Activated effector memory CD4-positive, alpha-beta T cell treated with anti-CD3 and anti-CD28 coated beads, Interleukin-2, amount 50 U/mL, for 16 hours (primary cell): ENCODE measurements at regions not wholly inside any gene's neighbourhood (a gene's known extent, or its start where the extent isn't known, plus 50 kb on each side); places are given as distances from the start of the nearest gene placed in this dataset.

ENCODE experiments used
- DNase-seq: peaks from one replicate; pipeline ENCODE4 v3.0.0-alpha.2; 2020

DNA sequence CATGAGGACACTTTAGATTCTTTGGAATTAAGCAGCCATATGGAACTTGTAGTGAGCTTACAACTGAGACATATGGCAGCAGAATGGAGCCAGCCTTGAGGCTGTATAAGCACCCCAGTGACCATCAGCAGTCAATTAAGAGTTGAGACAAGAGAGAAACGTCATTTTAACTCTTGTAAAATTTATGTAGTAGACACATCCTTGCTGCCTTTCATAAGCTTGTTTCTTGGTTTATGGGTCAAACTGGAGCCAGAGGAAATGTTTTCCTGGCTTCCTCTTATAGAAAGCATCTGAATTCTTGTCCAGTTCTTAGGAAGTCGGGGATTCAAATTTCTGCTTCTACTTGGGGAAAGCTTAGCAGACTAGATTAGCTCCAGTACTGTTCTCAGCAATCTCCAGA is 745.1 kb upstream of the MARCKS start:
- no peak for DNase-seq

DNA sequence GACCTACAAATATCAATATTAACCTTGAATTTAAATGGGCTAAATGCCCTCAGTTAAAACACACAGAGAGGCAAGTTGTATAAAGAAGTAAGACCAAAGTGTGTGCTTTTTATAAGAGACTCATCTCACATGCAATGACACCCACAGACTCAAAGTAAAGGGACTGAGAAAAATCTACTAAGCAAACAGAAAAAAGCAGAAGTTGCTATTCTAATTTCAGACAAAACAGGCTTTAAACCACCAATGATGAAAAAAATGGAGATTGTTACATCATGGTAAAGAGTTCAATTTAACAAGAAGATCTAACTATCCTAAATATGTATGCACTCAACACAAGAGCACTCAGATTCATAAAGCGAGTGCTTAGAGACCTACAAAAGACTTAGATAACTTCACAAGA is 741.9 kb upstream of the MARCKS start:
- DNase-seq: no peak

DNA sequence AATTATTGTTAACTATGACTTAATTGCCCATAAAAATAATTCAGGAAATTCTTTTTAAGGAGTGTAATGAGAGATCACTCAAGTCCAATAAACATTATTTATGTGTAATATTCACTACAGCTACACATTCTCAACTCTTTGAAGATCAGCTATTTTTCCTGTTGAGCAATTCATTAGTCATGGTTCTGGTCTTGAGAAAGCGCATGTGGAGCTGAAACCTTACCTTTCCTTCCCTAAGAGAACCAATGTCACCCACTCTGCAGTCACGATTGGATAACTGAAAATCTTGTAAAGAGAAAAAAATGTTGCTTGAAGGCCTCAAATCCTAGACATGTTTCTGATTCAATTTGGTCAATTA is 736.9 kb upstream of the MARCKS start:
- DNase-seq: no peak

DNA sequence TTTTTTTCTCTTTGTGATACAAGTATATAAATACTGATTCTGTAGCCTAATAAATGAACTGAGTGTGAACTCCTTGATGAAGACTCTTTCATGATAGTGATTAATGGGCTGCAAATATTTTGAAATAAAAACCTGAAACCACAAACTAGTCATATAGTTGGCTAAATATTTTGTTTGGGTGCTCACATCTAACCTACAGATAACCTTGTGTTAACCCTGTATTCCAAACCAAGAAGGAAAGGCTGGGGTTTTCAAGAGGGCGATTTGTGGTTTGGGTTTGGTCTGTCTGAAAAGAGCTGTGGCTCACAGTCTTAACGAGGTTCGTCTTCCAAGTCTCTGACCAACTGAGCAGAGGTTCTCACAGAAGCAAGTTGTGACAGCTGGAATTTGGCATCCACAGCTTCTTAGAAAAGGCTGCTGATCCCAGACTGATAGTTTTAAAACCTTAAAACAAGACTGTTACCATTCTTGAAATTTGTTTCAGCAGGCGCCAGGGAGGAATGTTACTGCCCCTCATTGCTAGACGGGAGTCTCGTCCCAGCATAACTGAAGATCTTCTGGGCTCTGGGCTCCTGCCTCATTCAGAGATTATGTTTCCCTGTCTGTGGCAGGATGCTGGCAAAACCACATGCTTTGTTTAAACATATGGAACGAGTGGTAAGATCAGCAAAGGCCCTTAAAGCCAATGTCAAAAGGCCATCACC is 736.4 kb upstream of the MARCKS start:
- DNase-seq: no peak

DNA sequence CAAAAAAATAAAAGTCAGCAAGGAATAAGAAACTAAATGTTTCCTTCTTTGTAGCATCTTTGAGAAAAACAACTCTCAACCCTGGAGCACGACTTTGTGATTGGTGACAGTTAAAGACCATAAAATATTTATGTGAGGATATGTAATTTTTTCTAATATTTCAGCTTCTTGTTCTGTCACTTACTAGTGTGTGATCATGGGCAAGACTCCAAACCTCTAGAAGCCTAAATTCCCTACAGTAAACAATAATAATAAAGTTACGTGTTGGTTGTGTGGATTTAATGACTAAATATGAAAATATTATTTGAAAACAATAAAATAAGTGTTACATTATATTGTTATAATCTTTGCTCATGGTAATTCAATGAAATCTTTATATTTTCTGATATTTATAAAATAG is 735.6 kb upstream of the MARCKS start:
- no peak for DNase-seq

DNA sequence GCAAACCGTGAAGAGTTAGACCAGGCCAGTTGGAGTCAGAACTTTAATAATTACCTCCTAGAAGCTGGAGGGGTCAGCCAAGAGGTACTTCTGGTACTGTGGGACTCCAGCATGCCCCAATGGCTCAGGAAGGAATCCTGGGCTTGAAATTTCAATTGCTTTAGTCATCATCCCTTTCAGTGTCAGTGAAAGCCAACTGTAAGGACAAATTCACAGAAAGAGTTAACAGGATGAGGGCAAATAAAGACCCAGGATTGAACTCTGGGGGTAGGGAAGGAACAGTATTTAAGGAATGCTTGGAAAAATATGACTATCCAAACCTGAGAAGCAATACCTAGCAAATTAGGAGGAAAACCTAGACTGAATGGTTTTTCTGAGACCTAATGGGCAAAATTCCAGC is 735.1 kb upstream of the MARCKS start:
- DNase-seq: no peak

DNA sequence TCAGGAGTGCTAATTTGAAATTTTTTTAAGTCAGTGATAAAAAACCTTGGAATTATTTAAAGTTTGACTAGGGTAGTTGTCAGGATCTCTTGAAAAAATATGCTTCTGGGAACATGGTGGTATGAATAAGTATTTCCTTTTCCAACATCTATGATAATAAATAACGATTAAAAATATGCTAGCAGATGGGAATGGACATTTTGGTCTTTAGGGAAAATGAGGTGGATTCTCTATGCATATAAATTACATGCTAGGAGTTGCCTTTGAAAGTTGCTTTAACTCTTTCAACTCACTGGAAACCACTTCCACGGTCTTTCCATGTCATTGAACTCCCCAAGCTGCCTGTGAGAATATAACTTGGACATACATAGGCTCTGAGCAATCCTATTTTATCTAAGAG is 731.5 kb upstream of the MARCKS start:
- no peak for DNase-seq

DNA sequence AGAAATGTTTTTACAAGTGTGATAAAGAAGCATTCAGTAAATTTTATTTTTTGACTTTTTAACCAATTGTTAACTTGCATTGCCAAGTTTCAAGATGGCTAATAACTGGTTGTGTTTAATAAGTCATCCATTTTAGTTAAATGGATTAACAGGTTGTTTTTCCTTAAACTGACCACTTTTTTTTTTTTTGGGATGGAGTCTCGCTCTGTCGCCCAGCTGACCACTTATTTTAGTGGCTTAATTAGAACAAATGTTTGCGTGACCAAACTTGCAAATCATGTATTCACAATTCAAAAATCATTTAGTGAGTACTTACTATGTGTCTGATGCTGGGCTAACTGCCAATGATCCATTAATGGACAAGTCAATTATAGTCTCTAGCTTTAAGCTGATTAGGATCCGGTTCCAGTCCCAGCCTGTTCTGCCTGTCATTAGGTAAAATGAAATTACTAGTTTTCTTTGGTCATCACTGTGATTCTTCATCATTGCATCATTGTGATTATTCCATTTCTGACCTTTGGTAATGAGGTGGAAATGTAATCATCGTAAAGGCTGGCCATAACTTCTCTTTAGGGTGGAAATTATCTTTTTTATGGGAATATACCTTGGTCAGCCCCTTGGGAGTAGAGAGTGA is 729.2 kb upstream of the MARCKS start:
- no peak for DNase-seq

DNA sequence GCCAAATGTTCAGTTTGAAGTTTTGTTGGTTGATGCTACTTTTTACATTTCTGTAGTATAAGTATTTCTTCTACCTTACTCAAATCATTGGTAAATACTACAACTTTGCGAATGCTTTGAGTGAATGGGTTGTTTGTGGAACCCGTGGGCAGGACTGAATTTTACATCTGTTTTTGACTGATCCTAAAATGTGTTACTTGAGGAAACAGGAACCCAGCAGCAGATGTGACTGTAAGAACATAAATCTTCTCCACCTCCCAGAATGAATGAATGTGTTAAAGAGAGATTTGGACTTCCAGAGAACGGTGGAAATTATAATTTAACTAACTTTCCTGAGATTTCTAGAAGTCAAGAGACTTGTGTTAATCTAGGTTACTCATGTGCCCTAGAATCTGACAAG is 728.5 kb upstream of the MARCKS start:
- DNase-seq: no peak

DNA sequence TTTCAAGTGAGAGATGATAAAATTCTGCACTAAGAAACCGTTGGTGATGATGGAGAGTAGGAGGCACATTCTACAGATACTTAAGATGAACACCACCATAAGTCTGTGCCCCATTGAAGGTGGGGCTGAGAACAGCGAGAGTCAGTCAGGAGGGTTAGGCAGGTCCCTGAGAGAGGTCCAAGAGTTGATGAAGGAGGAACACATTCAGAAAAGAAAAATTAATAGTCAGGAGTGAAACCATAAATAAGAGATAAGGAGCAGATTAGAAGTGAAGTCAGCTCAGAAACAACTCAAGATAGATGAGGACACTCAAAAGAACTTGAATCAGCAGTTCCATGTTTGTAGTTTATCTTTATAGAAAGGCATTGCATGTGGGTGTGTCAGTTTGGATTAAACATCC is 727.2 kb upstream of the MARCKS start:
- DNase-seq: no peak

DNA sequence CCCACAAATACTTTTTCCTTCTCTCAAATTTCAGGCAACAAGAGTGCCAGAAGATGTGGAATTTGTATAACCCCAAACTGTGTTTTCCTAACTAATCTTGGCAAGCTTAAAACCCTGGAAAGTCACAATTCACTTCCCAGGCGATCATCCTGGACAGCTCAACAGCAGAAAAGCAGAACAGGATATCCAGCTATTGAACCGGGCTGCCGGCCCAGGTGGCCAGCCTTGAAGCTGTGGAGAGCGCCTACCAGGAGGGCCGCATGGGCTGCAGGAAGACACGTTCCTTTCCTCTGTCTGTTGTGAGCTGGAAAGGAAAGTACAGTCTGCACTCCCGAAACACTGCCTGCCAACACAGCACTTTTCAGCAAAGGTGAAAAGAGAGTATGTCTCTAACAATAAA is 719.7 kb upstream of the MARCKS start:
- DNase-seq: no peak

DNA sequence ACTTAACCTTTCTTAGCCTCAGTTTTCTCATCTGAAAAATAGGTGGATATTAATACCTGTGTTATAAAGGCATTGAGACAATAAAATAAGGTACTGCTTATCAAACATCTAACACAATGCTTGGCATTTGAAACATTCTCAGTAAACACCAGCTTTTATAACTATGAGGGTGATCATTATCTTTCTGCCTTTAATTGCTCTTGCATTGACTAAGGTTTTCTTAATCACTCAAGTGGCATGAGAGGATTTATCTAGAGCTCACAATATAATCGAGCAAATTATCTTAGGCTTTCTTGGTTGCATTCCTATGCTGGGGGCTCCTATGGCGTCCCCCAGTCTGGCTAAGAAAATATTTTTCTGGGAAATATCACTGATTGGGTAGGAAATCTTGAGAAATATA is 716.4 kb upstream of the MARCKS start:
- no peak for DNase-seq

DNA sequence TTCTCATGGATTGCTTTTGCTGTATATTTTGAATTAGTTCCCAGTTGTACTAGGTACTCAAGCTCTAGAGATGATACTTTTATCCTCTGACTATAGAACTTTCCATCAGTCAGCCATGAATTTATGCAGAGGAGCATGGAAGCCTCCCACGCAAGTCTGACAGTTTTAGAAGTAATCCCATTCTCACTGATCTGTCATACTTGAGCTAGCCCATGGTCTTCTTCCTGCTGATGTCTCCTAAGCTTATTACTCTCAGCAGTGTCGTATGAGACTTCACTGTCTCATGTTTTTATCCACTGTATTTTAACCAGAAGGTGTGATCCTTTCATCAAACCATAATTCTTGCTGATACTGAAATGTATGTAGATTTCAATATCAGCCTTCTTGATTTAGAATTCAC is 715.2 kb upstream of the MARCKS start:
- no peak for DNase-seq

DNA sequence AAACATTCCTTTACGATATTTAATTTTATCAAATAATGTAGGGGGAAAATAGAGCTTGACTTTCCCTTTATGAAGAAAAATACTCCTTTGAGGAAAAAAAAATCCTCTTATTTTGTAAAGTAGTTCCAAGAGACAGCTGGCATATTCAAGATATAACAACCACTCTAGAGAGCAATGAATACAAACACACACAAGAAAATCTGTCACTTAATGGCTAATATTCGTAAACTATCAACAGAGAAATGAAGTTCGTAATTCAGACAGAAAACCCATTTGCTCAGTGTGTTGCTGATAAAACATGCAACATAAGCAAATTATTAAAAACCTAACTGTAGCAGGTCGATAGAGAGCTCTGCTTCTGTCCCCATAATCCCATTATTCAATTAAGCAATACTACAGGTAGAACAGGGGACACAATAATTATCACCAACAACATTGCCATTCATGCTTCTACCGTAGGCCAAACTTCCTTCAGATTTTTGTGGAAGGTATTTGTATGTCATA is 714.4 kb upstream of the MARCKS start:
- DNase-seq: no peak

DNA sequence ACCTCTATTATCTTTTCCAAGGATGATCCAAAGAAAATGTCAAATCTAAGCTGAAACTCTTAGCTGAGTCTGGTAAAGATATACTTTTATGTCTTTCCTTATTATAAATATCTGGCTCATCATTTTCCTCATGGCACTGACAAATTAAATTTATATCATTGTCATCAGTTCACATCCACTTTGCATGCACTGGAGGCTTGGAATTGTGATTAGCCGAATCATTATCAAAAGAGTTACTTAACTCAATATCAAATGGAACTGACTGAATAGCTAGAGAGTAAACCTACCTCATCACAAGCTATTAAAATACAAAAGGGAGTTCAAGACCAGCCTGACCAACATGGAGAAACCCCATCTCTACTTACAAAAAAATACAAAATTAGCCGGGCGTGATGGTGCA is 713.9 kb upstream of the MARCKS start:
- DNase-seq: no peak

DNA sequence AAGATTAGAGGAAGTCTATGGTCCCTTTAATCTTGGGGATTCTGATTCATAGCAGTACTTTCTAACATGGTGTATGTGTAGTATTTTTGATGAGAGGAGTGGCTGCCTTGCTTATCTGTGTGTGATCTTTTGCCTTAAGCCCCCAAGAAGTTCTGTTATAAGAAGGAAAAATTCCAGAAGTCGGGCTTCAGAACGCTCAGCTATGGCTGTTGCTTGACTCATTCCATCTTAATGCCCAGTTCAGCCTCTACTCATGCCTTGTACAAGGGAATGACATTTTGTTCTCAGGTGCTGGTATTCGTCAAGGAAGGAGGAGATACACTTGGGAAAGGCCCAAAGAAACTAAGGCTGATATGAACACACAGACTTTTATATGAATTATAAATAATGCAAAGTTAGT is 713.0 kb upstream of the MARCKS start:
- DNase-seq: no peak

DNA sequence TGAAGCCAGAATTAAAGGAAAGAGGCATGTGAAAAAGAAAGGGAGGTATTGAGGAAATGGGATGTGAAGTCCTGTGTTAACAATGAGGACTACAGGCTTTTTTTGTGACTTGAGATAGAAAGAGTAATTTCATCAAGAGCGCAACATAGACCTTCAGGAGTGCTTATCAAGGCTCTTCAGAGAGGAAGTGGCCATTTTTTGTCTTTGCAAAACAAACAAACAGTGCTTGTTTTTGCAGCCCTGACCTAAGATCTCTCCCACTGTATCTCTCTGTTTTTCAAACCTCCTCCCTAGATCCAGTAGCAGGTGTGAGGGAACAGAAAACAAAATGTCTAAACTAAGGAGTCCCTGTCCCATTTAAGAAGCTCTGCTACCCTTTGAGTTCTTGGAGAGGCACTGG is 710.3 kb upstream of the MARCKS start:
- no peak for DNase-seq

DNA sequence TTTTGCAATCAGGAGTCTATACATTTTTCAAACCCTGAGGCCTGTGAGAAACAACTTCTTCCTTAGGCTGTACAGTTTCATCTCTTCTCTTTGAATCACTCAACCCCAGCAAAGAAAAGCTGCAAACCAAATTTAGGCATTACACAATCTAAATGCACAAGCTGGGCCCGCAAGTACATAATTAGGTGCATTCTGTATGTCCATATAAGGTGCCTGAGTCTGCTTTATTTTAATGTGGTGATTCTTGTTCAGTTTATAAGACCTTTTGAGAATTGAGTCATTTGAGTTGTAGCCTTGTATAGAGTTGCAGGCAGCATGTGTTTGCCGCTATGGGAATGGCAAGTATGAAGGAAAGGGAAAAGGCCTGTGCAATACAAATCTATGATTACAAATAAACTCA is 709.6 kb upstream of the MARCKS start:
- no peak for DNase-seq

DNA sequence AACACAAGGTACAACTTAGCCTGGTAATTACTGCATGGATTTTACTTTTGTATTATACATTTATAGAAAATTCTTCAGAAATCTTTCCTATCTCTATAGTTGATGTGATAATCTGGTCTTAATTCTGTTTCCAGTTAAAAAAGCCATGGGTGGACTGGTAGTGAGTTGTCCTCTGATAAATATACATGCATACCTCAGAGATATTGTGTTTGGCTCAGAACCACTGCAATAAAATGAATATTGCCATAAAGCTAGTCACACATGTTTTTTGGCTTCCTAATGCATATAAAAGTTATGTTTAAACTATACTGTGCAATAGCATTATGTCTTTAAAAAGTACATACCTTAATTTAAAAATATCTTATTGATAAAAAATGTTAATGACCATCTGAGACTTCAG is 708.6 kb upstream of the MARCKS start:
- DNase-seq: no peak

DNA sequence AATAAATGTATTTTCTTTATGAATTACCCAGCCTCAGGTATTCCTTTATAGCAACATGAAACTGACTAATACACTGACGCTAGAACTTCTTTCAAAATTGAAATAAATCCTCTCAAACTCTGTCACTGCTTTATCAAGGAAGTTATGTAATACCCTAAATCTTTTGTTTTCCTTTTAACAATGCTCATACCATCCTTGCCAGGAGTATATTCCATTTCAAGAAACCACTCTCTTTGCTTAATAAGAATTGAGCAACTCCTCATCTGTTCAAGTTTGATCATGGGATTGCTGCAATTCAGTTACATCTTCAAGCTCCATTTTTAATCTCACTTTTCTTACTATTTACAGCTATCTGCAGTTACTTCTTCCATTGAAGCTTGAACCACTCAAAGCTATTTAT is 707.6 kb upstream of the MARCKS start:
- no peak for DNase-seq

DNA sequence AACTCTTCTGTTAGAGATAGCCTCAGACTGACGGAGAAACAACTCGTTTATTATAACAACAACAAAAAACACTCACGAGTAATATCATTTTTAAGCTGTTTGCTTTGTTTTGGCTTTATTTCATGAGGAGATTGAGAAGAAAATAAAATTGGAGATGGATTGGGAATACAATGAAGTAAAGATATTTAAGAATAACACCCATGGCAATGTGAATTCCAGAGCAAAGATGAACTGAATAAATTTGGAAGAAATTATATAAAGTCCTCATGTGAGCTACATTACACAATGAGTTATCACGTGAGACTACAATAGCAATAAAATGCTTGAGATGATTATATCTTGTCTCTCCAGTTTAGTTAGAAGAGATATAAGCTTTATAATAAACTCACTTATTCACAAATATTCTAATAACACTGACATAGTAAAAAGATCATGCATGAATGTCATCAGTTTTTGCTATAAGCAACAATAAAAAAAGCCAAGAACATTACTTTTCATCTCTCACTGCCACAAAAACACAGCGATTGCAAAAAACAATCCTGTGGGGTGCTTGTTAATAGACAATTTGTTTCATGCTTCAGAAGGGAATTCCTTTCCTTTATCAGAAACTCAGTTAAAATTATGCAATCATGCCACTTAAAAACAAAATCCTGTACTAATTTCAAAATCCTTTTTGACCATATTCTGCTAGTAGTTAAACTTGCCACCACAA is 696.7 kb upstream of the MARCKS start:
- DNase-seq: no peak

DNA sequence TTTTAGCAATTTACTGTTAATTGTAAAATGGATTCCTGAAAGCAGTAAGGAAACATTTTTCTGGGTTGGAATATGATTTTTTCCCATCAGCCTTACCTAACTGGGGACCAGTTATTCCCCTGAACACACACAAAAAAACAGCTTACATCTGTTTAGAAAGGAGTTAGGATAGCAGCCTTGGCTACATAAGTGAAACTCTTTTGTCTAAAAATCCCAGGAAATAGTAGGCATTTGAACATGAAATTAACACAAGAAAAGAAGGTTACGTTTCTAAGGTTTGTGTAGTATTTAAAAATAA is 696.2 kb upstream of the MARCKS start:
- no peak for DNase-seq

DNA sequence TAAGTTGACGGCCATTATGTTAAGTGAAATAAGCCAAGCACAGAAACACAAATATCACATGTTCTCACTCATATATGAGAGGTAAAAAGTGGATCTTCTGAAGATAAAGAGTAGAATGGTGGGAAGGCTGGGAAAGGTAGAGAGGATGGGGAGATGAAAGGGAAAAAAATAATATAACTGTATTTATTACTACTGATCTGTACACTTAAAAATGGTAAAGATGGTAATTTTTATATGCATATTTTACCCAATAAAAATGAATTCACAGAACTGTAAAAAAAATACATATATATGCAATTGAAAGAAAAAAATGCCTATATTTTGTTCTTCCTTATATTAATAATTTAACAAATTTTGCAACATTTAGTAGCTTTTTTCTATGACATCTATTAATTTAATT is 694.4 kb upstream of the MARCKS start:
- DNase-seq: no peak

DNA sequence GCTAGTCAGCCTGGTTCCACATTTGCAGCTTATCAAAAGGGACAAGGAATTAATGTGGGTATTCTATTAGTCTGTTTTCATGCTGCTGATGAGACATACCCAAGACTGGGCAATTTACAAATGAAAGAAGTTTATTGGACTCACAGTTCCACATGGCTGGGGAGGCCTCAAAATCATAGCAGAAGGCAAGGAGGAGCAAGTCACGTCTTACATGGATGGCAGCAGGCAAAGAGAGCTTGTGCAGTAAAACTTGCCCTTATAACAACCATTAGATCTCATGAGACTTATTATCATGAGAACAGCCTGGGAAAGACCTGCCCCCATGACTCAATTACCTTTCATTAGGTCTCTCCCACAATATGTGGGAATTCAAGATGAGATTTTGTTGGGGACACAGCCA is 689.1 kb upstream of the MARCKS start:
- no peak for DNase-seq

DNA sequence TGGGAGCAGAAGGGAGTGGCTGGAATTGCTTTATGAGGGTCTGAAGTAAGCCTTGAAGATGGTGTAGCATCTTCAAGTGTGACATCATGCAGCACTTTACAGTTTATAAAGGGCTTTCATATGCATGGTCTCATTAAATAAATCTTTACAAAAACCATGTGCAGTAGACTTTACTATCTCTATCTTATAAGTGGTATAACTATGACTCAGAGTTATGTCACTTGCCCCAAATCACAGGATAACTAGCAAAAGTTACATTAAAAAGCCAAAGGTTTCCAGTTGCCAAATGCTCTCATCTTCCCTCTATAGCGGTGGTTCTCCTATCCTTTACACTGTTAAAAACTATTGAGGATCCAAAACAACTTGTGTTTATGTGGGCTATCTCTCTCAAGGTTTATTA is 687.7 kb upstream of the MARCKS start:
- DNase-seq: no peak
